ENCODE measurements at regions not wholly inside any gene's neighbourhood (a gene's known extent, or its start where the extent isn't known, plus 50 kb on each side); places are given as distances from the start of the nearest gene placed in this dataset.
A peak's percentile ranks its signal among the peaks of the same experiment; 100 is the strongest.

GRCh38 chr10:121232494-121232893 lies 365.8 kb downstream of the FGFR2 start:
- no peak for DNase-seq

- DNase-seq: no peak
These were observed 362.6 kb downstream of the FGFR2 start for GRCh38 chr10:121235692-121236091.

GRCh38 chr10:121236621-121237020 lies 361.6 kb downstream of the FGFR2 start:
- no peak for DNase-seq

DNA sequence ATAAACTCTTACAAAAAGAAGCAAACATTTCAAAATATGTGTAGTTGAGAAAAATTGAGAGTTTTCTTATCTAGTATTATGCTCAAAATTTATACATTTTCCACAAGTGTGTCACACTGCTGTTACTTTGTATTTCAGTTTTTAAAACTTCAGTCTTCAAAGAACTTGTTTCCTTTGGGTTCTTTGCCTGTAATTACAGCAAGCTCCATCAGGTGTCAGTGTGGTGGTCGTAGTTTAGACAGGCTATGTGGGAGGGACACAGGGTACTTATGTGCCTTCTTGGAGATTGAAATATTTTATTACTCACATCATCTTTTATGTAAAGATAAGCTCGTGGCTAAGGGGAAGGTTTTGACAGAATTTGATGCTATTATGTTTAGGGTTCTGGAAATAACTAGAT lies 360.5 kb downstream of the FGFR2 start:
- DNase-seq: no peak

DNA sequence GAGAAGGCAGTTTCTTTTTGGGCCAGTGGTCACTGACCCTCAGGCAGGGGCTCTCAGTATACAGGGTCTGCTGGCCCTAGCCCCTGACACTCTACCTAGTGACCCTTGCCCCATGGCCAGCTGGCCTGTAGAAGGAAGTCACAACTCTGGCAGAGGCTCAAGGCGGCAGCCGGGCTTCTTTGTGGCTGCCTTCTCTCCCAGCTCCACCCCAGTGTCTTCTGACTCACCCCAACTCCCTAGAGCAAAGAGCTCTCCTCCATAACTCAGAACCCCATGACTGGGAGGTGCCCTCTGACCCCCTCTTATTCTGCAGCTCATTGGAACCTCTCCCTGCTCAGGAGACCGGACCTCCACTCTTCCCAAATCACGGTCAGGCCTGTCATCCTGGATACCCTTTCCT lies 358.2 kb downstream of the FGFR2 start:
- no peak for DNase-seq

GRCh38 chr10:121240556-121240955 lies 357.7 kb downstream of the FGFR2 start:
- no peak for DNase-seq

- DNase-seq: no peak
These were observed 356.9 kb downstream of the FGFR2 start for GRCh38 chr10:121241337-121241736.

DNA sequence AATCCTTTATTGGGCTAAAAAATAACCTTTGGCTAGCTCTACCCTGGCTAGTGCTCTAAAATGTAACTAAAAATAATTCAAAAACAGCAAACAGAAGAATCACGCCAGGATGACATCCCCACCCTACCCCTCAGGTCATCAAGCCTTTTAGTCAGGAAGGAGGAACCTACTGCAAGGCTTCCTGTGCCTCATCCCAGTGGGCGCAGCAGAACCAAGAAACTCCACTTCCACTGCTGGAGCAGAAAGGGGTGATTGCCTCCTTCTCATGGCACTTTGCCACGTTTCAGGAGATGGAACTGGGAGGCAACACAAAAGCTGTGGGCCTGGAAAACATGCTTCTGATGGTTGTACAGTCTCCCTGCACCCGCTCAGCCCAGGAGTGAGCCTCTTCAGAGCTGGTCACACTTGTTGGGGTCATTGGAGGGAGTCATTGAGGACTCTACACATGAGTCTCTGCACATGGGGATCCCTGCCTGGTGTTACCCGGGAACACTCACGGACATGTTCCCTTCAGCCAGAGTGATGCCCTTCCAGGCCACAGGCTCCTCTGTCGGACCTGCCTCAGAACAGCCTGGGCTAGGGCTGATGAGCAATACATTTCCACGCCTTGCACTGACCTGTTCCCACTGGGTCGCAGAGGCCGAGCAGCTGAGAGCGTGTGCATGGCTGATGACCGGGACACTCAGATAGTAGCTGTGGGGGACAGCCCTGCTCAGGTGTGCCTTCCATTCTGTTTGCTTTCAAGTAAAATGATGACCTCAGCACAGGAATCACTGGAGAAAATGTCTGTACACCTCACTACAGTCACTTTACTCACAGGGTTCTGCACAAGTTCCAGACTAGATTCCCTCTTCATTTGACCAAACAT lies 355.3 kb downstream of the FGFR2 start:
- DNase-seq: no peak

DNA sequence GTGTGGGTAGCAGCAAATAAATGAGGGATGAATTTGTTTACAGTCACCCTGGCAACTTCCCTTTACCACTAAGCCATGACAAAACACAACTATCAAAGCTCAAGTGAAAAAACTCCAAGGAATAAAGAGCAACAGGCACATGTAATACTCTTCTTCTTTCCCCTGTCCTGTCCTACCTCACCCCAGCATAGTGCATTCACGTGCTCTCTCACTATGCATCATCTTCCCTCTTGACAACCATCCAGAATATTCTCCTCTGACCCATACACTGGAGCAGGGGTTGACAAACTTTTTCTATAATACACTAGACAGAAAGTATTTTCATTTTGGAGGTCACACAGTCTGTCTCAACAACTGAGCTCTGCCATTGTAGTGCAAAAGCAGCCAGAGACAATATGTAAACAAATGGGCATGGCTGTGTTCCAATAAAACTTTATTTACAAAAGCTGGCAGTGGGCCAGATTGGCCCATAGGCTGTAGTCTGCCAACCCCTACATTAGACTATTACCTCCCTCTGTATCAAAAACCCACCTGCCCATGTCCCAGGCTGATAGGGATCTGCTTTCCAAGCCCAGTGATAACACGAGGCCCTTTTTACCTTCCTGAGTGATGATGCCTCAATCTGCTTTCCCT lies 354.5 kb downstream of the FGFR2 start:
- DNase-seq: no peak

GRCh38 chr10:121244818-121245217 lies 353.4 kb downstream of the FGFR2 start:
- DNase-seq: peak; percentile 5

DNA sequence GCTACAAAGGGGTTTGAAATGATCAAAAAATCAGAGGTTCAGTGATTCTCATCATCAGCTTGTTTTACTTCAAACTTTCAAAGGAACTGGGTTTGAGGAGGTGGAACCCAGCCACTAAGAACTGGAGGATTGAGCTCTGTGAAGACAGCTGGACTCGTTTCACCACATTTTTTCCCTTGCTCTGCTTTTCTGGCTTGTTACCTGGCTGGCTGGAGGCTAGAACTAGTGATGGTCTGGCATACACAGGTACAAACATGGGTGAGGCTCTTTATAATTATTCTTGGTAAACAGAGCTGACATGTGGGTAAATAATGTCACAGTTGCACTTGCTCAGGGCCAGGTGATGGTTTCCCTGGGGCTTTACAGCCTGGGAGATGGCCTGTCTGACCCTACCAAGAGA lies 352.5 kb downstream of the FGFR2 start:
- no peak for DNase-seq

DNA sequence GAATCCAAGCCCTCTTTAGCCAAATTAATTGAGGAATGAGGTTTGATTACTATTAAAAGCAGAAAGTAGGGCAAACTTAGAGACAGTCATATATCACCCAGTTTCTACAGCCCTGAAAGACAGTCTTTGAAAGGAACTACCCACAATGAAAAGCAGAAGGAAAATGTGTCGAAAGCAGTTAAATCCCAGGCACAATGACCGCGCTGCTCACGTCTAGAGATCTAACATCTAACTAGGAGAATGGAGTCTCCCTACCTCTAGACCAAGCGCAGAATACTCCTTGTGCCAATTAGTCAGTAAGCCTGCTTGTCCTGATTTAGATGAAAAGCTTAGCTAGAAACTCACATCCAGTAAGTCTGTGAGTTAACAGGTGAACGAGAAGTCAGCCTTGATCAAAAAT lies 350.0 kb downstream of the FGFR2 start:
- DNase-seq: no peak

DNA sequence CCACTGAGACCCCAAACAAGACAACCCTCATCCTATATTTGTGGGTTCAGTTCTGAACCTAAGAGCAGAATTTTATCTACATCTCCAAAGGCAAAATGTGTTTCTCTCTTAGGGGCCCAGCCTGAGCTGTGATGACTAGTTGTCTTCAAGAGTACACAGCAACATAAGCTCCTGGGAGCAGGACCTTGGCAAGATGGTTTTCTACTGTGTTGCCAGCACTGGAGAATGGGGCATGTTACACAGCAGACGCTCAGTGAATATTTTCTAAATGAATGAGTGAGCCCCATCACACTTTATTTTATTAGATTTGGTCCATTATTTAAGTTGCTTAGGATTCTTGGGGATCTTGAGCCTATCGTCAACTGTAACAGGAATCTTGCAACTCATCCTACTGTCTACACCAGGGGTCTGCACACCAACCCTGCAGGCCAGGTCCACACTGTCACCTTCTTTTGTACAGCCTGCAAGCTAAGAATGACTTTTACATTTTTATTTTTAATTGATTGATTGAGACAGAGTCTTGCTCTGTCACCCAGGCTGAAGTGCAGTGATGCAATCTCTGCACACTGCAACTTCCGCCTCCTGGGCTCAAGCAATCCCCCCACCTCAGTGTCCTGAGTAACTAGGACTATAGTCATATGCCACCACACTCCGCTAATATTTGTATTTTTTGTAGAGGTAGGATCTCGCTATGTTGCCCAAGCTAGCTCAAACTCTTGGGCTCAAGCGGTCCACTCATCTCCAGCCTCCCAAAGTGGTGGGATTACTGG lies 347.1 kb downstream of the FGFR2 start:
- no peak for DNase-seq

DNA sequence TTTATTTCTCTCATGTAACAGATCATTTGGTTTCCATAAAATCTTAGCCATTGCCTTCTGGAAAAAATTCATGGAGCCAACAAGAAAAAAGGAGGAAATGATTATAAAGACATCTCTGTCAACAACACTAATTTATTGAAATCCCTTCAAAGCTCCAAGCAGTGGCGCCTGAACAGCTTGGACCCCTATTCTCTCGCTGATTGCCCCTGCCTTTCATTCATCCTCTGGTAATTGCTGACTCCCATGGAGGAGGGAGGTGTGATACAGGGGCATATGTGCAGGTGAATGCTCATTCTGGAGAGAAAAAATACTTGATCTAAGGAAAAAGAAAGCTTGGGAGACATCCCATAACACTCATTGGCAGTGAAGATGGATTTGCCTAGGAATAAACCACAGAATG lies 345.5 kb downstream of the FGFR2 start:
- no peak for DNase-seq

DNA sequence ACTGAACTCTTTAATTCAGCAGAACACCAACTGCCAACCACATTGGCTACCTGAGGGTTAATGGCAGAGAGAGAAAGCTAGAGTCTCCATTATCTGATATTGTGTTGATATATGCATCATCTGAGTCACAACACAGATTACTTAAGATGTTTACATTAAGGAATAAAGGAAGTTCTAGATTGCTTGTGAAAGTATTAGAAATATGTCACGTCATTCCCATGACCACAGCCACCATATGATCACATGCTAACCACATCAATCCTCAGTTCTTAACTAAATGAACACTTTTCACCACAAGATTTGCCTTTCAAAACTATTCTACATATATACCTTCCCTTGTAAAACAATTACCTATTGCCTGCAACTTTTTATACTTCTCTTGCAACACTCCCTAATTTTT lies 337.9 kb downstream of the FGFR2 start:
- DNase-seq: no peak

DNA sequence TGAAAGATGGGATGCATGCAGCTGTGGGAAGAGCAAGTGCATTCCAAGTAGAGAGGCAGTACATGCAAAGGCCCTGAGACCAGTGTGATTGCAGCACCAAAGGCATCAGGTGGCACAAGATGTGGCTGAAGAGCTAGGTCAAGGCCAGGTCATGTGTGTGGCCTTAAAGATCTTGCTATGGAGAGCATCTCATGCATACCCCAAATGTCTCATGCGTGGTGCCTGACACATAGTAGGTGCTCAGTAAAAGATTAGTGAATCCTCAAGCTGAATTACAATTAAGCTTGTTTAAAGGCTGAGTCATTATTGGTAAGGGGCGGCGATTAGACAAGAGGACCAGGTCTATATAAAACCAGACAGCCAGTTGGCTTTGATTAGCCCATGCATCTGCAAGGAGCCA lies 336.6 kb downstream of the FGFR2 start:
- DNase-seq: no peak

- no peak for DNase-seq
These were observed 335.3 kb downstream of the FGFR2 start for GRCh38 chr10:121262774-121263430.

DNA sequence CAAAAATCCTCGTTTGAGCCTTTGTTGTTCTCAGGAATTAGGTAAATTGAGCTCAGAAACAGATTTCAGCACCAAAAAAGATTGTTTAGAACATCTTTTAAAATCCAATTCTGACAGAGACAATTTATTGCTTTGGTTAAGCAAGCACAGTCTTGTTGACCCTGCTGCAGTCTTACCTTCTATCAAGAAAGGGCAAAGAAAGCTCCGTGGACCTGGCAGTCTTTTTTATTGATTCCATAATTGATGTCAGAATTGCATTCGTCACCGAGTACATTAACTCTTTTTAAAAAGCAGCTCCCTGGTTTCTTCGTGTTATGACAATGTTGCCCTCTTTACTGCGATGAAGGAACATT lies 334.8 kb downstream of the FGFR2 start:
- DNase-seq: no peak

DNA sequence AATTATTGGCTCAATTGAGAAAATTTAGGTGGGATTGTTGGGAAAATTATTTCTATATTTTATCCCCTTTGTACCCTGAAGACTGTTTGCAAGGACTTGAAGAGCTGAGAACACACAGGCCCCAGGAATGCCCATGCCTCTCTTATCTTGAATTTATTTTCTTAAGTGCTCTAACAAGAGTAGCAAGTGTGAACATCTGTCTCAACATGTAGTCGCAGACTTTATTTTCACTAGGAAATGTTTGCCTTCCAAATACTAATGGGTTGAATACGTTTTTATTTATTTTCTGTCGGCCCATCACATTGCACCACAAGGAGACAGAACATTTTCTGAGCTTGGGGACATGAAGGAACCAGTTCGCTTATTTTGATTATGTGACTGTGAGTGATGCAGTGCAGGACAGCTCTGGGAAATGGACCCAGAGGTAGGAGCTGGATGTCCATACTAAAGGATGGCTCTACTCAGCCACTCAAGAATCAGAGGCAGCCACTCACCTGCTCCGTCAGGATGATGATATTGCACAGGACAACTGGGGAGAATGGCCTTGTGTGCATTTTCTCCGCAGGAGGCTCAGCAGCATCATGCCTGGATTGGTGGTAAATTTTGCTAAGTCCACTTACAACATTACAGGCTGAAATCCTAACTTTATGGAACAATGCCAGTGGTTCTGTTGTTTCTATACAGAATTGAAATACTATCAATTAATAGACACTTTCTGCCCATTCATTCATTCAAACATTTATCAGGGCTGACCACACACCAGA lies 332.7 kb downstream of the FGFR2 start:
- DNase-seq: no peak

DNA sequence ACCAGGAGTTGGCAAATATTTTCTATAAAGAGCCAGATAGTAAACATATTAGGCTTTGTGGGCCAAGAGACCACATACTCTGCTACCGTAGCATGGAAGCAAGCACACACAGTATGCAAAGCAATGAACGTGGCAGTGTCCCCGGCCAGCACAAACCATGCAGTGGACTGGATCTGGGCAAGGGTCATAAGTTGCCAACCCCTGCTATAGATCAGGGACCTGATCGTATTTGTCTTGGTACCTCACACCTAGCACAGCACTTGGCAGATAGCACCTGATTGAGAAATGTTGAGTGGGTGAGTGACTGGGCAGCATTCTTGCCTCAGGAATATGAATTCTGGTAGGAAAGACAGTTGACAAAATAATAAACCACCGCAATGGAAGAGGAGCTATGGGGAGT lies 331.9 kb downstream of the FGFR2 start:
- DNase-seq: no peak

DNA sequence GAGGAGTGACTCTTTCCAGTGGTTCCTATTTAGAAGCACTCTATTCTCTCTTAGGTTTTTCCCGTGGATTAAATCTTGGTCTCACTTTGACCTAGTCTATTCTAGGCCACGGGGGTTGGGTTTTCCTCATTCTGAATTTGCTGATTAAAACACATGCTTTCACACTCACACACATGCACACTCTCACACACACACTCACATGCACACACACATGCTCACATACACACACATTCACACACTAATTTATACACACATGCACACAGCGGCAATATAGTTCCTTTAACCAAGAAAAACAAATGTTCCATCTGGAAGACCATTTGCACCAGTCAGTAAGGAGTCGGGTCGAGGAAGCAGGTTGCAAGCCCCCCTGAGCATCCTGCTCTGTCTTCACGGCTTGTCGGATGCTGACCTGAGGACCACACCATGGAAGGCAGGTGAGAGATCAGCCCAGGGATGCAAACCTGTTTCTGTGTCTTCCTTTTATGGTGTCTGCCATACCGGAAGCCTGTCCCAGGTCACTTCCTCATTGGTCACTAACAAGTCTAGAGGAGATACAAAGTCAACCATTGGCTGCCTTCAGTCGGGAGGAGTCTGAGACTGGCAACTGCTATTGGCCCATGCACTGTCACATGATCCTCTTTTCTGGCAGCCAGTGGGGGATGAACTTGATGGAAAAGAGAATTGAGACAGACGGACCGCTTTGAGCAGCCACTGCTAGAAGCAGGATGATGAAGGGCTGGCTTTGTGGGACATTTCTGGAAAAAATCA lies 330.8 kb downstream of the FGFR2 start:
- DNase-seq: no peak

All from muscle of arm (tissue), 1 donor.